ENCODE measurements at regions not wholly inside any gene's neighbourhood (a gene's known extent, or its start where the extent isn't known, plus 50 kb on each side); places are given as distances from the start of the nearest gene placed in this dataset.

- POLR2A ChIA-PET = no interaction called here
- TF ChIP-seq ZNF830 (tag by site-specific recombination; IDR thresholded peaks at IDR 0.05; ENCODE audit: low read depth) (no peak), ZNF16 (tag by site-specific recombination; IDR thresholded peaks at IDR 0.05; ENCODE audit: low read depth) (no peak), ZBTB48 (tag by site-specific recombination; IDR thresholded peaks at IDR 0.05) (no peak), ZNF704 (tag by site-specific recombination; IDR thresholded peaks at IDR 0.05) (no peak), ZNF366 (tag by site-specific recombination; conservative IDR thresholded peaks at IDR 0.05) (no peak), HOXC10 (CRISPR knock-in tag; IDR thresholded peaks at IDR 0.05) (no peak), ZNF24 (tag by site-specific recombination; IDR thresholded peaks at IDR 0.05) (no peak), ZNF202 (tag by site-specific recombination; IDR thresholded peaks at IDR 0.05; ENCODE audit: borderline replicate concordance) (no peak), ELK4 (IDR thresholded peaks at IDR 0.05; ENCODE audit: borderline replicate concordance, low read depth, low read length) (no peak), SP7 (tag by site-specific recombination; IDR thresholded peaks at IDR 0.05) (no peak), ZNF280D (tag by site-specific recombination; IDR thresholded peaks at IDR 0.05) (no peak), ZBTB11 (tag by site-specific recombination; conservative IDR thresholded peaks at IDR 0.05; ENCODE audit: low read depth) (no peak), ZBTB44 (tag by site-specific recombination; IDR thresholded peaks at IDR 0.05) (no peak), ZNF670 (tag by site-specific recombination; IDR thresholded peaks at IDR 0.05; ENCODE audit: low read depth) (no peak), PRDM6 (tag by site-specific recombination; IDR thresholded peaks at IDR 0.05) (no peak), PRDM2 (tag by site-specific recombination; IDR thresholded peaks at IDR 0.05; ENCODE audit: borderline replicate concordance) (no peak), ZNF157 (tag by site-specific recombination; IDR thresholded peaks at IDR 0.05) (no peak), ZBTB17 (tag by site-specific recombination; IDR thresholded peaks at IDR 0.05) (no peak), KLF16 (tag by site-specific recombination; IDR thresholded peaks at IDR 0.05) (no peak)
Measured at GRCh38 chr11:103826856-103827255, 209.6 kb upstream of the DDI1 start.

More at GRCh38 chr11:103826856-103827255, 209.6 kb upstream of the DDI1 start:
- H3K4me1 ChIP-seq (ENCODE audit: control insufficient read depth, insufficient read depth, low read length) = no peaks in the 10 kb centered on the region
- CTCF ChIA-PET = interaction anchor here (0.7 kb wide), 2 partner anchors 180 to 487 kb away, joined by 4 read pairs; no protein-coding TSS in a partner anchor
- no peaks in the 10 kb centered on the region for H3K36me3 ChIP-seq (ENCODE audit: control insufficient read depth in 2 of 2, insufficient read depth in 1 of 2, low read length in 2 of 2)
- no peak overlapping the region for H3K4me3 ChIP-seq (ENCODE audit: low read depth, low read length)
- no peaks in the 10 kb centered on the region for H3K9me3 ChIP-seq (ENCODE audit: control insufficient read depth, insufficient read depth, low read depth, low read length)
- H3K27ac ChIP-seq (ENCODE audit: extremely low read depth, low read depth, low read length) = no peak overlapping the region

All from HEK293 (cell line).